Ishikawa (cell line): ENCODE measurements at regions not wholly inside any gene's neighbourhood (a gene's known extent, or its start where the extent isn't known, plus 50 kb on each side); places are given as distances from the start of the nearest gene placed in this dataset.

ENCODE experiments used
- CREB1 ChIP-seq: IDR thresholded peaks from 2 replicates; pipeline ENCODE4 v1.6.1; 2012; ENCODE audit warnings: low read depth
- EP300 ChIP-seq: IDR thresholded peaks from 2 replicates; pipeline ENCODE4 v1.6.1; 2012; ENCODE audit warnings: borderline replicate concordance
- FOXM1 ChIP-seq: IDR thresholded peaks from 2 replicates; pipeline ENCODE4 v1.6.1; 2012; ENCODE audit warnings: low read depth, borderline replicate concordance
- NFIC ChIP-seq: IDR thresholded peaks from 2 replicates; pipeline ENCODE4 v1.6.1; 2012
- RAD21 ChIP-seq: IDR thresholded peaks from 2 replicates; pipeline ENCODE4 v1.6.1; 2012; ENCODE audit warnings: low read depth
- REST ChIP-seq: IDR thresholded peaks from 2 replicates; pipeline ENCODE4 v1.6.1; 2012; ENCODE audit warnings: low read depth, mild to moderate bottlenecking
- TAF1 ChIP-seq: IDR thresholded peaks from 2 replicates; pipeline ENCODE4 v1.6.1; 2012; ENCODE audit warnings: low read depth, mild to moderate bottlenecking
- TCF12 ChIP-seq: IDR thresholded peaks from 2 replicates; pipeline ENCODE4 v1.6.1; 2012; ENCODE audit warnings: low read depth
- YY1 ChIP-seq: IDR thresholded peaks from 2 replicates; pipeline ENCODE4 v1.6.1; 2012; ENCODE audit warnings: low read depth
- TF ChIP-seq, protein P1 (sequence below): IDR thresholded peaks from 2 replicates; pipeline ENCODE4 v1.6.1; 2012

DNA sequence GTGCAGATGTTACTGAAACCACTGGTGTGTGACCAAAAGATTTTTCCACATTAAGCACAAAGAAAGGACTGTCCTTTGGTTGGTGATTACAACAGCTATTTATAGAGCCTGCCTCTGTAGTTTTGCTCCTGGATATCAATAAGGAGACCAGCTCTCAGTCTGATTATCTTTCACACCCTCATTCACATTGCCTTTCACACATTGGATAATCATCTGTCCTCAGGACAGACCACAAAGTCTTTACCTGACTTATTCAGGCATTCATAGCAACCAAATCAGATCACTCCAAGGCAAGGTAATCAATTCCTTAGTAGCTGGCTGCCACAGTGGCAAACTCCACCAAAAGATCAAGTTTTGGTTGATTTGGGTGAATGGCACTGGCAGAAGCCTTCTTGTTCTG is 59.6 kb upstream of the CPSF6 start:
- TF ChIP-seq NFIC (no peak), TCF12 (no peak), TAF1 (no peak), EP300 (no peak), YY1 (no peak), CREB1 (no peak), FOXM1 (no peak), REST (no peak), RAD21 (no peak)
- TF ChIP-seq, protein P1, sequence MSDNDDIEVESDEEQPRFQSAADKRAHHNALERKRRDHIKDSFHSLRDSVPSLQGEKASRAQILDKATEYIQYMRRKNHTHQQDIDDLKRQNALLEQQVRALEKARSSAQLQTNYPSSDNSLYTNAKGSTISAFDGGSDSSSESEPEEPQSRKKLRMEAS = no peak
